ENCODE measurements at regions not wholly inside any gene's neighbourhood (a gene's known extent, or its start where the extent isn't known, plus 50 kb on each side); places are given as distances from the start of the nearest gene placed in this dataset.
"Not testable (repeated sequence)": the region's sequence is repeated elsewhere in the genome, so short reads cannot be mapped to it uniquely, and the experiment has no call there.

DNA sequence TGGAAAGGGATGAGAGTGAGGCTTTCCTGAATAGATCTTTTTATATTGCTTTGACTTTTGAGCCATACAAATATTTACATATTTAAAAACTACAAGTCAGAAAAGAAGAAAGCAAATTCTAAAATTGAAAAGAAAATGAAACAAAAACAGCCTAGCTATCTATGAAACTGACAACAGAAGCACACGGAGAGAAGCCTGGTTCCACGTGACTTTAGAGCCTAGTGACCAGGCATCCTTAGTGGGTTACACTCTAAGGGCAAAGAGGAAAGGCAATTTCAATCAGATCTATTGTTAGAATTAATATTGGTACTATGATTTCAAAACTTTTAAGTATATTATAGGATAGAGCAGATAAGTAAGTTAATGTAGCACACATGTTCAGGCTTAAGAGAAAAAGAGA is 185.0 kb downstream of the KLRB1 start:
- H3K36me3 ChIP-seq; intact Hi-C loops (cut with DNase I); H3K27ac ChIP-seq; H3K4me1 ChIP-seq; DNase-seq; H3K27me3 ChIP-seq; H3K9me3 ChIP-seq; H3K4me3 ChIP-seq: not testable (repeated sequence)
- 50 to 83% methylated on average over 1 to 2 of the region's 2 CpGs for WGBS, 2 donors

DNA sequence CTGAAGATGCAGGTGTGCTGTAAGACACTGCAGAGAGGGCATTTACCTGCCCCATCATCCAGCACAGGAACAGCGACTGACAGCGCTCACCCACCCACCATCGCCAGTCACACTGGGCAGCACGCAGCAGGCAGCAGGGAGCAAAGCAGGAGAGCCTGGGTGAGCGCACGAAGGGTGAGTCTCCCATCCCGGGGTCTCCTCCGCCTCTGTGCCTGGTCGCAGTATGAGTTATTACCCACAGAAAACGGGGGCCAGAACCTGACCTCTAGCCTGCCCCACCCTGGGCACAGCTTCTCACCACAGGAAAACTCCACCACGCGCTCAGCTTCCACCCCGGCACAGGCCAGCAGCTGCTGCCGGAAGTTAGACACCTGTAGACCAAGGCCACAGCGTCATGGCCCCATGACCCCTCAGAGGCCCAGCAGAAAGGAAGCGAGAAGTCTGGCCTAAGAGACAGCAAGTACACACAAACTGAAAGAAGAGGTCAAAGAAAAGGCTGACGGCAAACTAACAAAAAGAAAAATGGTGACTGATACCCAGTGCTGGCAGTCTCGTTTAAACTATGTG is 186.1 kb downstream of the KLRB1 start:
- WGBS, 2 donors = 100% methylated on average over 1 of the region's 18 CpGs; no CpG with 5 or more reads in 1 of the 2 donors
- H3K36me3 ChIP-seq; H3K27ac ChIP-seq; H3K4me3 ChIP-seq; DNase-seq; intact Hi-C loops (cut with DNase I); H3K27me3 ChIP-seq; H3K9me3 ChIP-seq; H3K4me1 ChIP-seq: not testable (repeated sequence)

DNA sequence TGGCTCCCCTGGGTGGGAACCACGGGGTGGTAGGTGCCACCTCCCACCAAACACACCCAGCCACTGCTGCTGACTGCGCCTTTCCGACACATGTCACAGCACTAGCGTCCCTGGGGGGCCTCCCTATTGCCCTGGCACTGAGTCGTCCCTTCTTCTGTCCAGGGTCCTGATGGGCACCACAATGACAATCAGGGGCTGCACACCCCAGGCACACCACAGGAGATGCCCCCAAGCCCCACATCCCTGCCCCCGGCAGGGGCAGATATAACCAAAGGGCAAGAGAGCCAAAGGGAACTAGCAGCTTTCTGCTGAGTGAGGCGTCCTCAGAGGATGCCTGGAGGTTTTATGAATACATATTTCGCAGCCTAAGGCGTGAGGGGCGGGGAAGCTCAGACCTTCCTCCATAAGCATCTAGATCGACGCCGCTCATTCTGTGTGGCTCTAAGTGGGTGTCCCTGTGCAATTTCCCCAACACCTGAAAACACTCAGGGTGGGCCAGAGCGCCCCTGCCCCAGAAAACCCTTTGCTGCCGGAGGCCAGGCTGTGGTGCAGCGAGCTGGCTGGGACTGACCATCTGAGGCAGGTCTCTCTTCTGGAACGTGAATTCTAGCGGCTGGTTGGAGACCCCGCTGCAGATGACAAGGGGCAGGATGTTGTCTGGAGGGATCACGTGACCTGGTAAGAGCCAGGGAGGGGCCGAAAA is 186.7 kb downstream of the KLRB1 start:
- DNase-seq; intact Hi-C loops (cut with DNase I): not testable (repeated sequence)

DNA sequence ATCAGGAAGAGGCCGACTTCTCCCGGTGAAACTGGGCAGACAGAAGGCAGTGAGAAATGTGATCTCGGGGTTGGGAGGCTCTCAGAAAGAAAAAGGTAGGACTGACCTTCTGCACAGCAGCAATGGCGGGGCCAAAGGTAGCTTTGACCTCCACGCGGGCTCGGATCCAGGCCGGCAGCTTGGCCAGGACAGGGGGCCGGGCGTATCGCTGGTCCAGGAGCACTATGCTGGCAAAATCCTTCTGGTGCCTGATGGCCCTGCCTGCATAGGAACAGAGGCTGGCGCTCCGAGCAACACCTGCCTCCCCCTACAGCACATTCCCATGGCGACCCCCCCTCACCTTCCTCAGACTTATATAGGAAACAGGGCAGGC is 189.1 kb downstream of the KLRB1 start:
- H3K4me3 ChIP-seq; H3K27ac ChIP-seq; H3K27me3 ChIP-seq; H3K9me3 ChIP-seq; H3K36me3 ChIP-seq; intact Hi-C loops (cut with DNase I); DNase-seq; H3K4me1 ChIP-seq: not testable (repeated sequence)
- WGBS, 2 donors = 93% methylated on average over 3 of the region's 14 CpGs; no CpG with 5 or more reads in 1 of the 2 donors

More for the DNA sequence above, 186.7 kb downstream of the KLRB1 start:
- not testable (repeated sequence) for H3K4me1 ChIP-seq, H3K4me3 ChIP-seq, H3K27ac ChIP-seq, H3K27me3 ChIP-seq, H3K36me3 ChIP-seq, H3K9me3 ChIP-seq
- WGBS, 2 donors = 60 to 86% methylated on average over 1 to 9 of the region's 21 CpGs

DNA sequence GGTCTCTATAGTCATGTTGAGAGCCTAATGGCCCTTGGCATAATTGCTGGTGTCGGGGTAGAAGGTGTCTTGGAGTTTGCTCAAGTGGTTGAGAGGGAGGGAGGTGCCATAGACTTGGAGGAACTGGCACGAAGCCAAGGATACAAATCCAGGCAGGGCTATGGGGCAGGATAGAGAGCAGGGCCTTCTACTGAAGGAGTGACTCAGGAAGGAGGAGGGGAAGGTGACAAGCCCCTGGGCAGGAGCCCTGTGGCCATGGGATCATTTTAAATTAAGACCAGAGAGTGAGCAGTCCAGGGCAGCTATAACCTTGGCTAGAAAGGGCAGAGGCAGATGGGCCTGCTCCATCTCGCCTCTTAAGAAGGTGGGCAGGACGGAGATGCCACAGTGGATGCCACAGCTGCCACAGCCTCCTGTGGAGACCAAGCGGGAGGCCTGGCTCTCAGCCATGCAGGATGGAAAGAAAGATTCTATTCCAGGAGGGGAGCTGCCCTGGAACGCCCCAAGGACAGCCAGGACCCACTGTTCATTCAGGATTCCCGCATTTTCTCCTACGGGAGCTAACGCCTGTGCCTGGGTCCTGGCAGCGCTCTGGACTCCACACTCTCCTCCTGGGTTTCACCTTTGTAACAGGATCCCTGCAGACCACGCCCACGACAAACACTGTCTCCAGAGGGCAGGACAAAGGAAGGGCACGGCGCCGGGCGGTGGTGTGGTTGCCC is 189.6 kb downstream of the KLRB1 start:
- H3K4me3 ChIP-seq; H3K27me3 ChIP-seq; H3K36me3 ChIP-seq; intact Hi-C loops (cut with DNase I); H3K27ac ChIP-seq; DNase-seq; H3K9me3 ChIP-seq; H3K4me1 ChIP-seq: not testable (repeated sequence)
- WGBS, 2 donors = 38 to 71% methylated on average over 2 to 5 of the region's 16 CpGs

DNA sequence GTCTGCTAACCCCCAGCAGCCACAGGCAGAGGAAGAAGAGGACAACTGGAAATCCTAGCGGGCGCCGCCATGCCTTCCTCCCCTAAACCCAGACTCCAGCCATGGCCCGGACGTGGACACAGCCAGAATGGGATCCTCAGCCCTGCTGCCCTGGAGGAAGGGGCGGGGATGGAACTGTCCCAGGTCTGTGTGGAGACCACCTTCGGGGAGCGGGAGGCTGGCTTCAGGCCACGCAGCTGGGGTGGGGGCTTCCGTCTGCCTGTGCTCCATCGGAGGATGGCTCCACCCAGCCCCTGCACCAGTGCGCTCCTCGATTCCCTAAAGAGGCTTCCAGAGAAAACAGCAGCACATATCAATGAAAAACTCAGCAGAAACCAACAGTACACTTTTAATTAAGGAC is 190.4 kb downstream of the KLRB1 start:
- H3K4me3 ChIP-seq; H3K27ac ChIP-seq; H3K27me3 ChIP-seq; intact Hi-C loops (cut with DNase I); H3K4me1 ChIP-seq; H3K9me3 ChIP-seq; DNase-seq; H3K36me3 ChIP-seq: not testable (repeated sequence)
- WGBS, 2 donors = no CpG with 5 or more reads among the region's 13 CpGs

DNA sequence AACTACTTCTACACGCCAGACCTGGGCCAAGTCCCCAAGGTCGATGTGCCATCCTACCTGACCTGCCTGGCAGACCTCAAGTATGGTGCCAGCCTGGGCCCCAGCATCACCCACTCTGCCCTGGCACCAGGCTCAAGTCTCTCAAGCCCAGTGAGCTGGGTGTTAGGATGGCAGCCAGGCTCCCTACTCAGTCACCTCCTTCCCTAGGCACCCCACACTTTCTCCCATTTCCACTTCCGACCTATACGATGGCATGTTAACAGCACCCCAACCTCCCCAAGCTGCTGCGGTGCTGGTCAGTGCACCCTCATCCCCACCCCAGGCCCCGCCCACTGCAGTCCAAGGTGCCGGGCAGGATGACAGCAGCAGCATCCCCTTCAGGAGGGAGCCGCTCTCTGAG is 191.4 kb downstream of the KLRB1 start:
- intact Hi-C loops (cut with DNase I) = not testable (repeated sequence)

DNA sequence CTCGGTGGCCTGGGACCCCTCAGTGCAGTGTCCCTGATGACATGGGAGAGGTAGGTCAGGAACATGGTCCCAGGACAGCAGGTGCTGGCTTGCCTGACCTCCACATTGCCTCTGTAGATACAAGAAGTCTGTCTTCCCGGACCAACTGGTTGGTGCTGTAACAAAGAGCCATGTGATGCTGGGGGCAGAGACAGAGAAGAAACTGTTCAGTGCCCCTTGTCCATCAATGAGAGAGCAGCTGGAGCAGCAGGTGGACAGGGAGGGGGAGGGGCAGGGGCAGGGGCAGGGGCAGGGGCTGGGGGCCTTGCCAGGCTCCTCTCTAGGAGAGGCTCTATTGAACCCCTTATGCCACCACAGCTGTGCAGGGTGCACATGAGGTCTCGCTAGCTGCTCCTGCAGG is 191.8 kb downstream of the KLRB1 start:
- H3K9me3 ChIP-seq; H3K27me3 ChIP-seq; H3K36me3 ChIP-seq; H3K4me3 ChIP-seq; intact Hi-C loops (cut with DNase I); DNase-seq; H3K27ac ChIP-seq: not testable (repeated sequence)
- H3K4me1 ChIP-seq = peaks cover 0 to 16% (median 0%) of the 10 kb centered on the region in 3 donors
- WGBS, 2 donors = 83 to 100% methylated on average over 1 of the region's 3 CpGs

More for the DNA sequence above, 191.4 kb downstream of the KLRB1 start:
- not testable (repeated sequence) for H3K9me3 ChIP-seq, H3K4me3 ChIP-seq, H3K36me3 ChIP-seq, H3K27ac ChIP-seq, DNase-seq, H3K27me3 ChIP-seq
- H3K4me1 ChIP-seq = peaks cover 0 to 12% (median 0%) of the 10 kb centered on the region in 3 donors
- 91 to 95% methylated on average over 5 to 6 of the region's 8 CpGs for WGBS, 2 donors

DNA sequence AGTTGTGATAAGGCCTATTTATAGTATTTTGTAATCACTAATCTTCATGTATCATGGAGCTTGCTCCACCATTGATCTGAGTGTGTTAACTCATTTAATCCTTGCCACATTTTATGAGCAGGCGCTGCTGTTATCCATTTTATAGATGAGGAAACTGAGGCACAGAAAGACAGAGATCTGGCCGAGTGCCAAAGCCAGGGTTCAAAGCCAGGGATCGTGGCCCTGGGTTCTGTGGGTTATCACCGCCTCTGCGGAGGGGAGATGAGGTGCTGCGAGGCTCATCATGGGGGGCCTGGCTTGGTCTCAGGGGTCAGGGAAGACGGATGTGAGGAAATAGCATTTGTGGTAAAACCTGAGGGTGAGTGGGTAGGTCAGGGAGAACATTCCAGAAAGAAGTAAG is 193.9 kb downstream of the KLRB1 start:
- H3K4me3 ChIP-seq; intact Hi-C loops (cut with DNase I); H3K27me3 ChIP-seq; H3K9me3 ChIP-seq; H3K27ac ChIP-seq; DNase-seq; H3K36me3 ChIP-seq: not testable (repeated sequence)
- 61% methylated on average over 7 of the region's 7 CpGs; no CpG with 5 or more reads in 1 of the 2 donors for WGBS, 2 donors
- peaks cover 0 to 16% (median 0%) of the 10 kb centered on the region in 3 donors for H3K4me1 ChIP-seq

DNA sequence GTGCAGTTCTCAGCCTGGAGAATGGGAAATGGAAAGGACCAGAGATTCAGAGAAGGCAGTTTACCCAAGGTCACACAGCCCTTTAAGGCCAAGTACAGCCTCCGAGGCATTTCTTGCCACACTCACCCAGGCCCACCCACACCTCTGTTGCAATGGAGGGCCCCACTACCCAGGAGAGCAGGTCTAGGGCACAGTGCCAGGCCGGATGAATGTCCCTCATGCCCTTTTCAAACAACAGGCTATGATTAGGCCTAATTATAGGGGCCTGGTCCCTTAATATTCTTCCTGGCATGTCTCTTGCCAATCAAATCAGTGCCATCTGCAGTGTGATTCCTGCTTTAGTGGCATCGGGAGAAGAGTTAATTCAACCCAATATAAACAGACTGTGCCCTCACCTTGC is 195.3 kb downstream of the KLRB1 start:
- intact Hi-C loops (cut with DNase I); H3K27me3 ChIP-seq; H3K27ac ChIP-seq; DNase-seq; H3K4me3 ChIP-seq; H3K9me3 ChIP-seq; H3K36me3 ChIP-seq: not testable (repeated sequence)
- H3K4me1 ChIP-seq = peaks cover 0 to 16% (median 0%) of the 10 kb centered on the region in 3 donors
- 79 to 88% methylated on average over 2 to 3 of the region's 3 CpGs for WGBS, 2 donors

DNA sequence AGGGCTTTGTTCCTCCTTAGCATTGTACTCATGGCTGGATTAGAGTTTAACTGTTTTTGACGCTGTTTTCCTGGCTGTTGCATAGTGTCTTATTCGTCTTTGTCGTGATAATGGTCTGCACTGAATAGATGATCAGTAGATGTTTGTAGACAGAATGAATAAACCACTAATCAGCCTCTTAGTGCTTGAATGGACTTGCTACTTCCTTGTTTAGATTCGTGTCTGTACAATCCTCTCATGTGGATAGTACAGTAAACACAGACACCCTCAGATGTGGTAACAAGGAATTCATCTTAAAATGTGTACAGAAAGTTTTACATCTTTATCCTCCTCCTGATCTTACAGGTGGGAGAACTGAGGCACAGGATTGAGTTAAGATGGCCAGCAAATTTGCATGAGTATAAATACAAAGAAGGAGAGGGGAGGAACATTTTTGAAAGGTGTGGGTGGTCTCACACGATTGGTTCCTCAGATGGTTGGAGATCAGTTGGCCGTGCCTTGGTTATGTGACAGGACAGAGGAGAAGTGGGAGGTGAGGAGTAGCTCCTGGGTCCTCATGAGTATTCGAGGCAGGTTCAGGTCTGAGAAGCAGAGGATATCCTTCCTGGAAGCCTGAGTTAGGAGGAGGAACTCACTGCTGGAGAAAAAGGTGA is 196.0 kb downstream of the KLRB1 start:
- DNase-seq; H3K9me3 ChIP-seq; H3K36me3 ChIP-seq; H3K4me3 ChIP-seq; intact Hi-C loops (cut with DNase I); H3K27ac ChIP-seq; H3K27me3 ChIP-seq: not testable (repeated sequence)
- WGBS, 2 donors = 17 to 26% methylated on average over 7 of the region's 7 CpGs
- H3K4me1 ChIP-seq = peaks cover 0 to 16% (median 0%) of the 10 kb centered on the region in 3 donors

DNA sequence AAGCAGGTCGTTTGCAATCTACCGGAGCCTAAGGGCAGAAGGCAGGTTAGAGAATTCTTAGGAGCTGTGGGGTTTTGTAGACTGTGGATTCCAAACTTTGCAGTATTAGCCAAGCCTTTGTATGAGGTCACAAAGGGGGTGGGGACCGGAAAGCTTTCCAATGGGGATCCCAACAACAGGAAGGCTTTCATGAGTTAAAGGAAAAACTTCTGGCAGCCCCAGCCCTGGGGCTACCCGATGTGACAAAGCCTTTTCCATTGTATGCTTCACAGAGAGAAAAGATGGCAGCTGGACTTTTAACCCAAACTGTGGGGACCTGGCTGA is 199.2 kb upstream of the PZP start:
- H3K36me3 ChIP-seq; intact Hi-C loops (cut with DNase I); H3K9me3 ChIP-seq; DNase-seq; H3K27me3 ChIP-seq: not testable (repeated sequence)
- peak overlapping the region in 3 of 4 donors; percentile 34 to 54 (median 40) for H3K4me3 ChIP-seq
- H3K4me1 ChIP-seq = peaks cover 0 to 15% (median 0%) of the 10 kb centered on the region in 3 donors
- peak overlapping the region in 1 of 4 donors; percentile 39 for H3K27ac ChIP-seq
- WGBS, 2 donors = 61 to 80% methylated on average over 1 to 4 of the region's 4 CpGs

Measured in esophagus squamous epithelium (tissue), 5 donors.